ENCODE measurements at regions not wholly inside any gene's neighbourhood (a gene's known extent, or its start where the extent isn't known, plus 50 kb on each side); places are given as distances from the start of the nearest gene placed in this dataset.
"Not testable (repeated sequence)": the region's sequence is repeated elsewhere in the genome, so short reads cannot be mapped to it uniquely, and the experiment has no call there.

DNA sequence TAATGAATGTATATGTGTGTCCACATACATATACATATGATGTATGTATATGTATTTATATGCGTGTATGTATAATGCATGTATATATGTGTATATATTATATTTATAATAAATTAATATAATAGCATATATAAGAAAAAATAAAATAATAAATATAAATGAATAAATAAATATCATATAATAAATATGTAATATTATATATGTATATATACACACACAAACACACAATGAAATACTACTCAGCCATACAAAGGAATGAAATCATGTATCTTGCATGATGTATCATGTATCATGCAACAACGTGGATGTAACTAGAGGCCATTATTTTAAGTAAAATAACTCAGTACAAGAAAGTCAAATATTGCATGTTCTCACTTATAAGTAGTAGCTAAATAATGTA is 788.7 kb upstream of the CHORDC1 start:
- Histone ChIP-seq H3K79me1 (replicated peaks; ENCODE audit: low read length, poor library complexity, severe bottlenecking) (no peaks in the 10 kb centered on the region), H3K9ac (ENCODE audit: low read length) (no peak overlapping the region), H4K8ac (ENCODE audit: low read length) (no peak overlapping the region), H3K14ac (ENCODE audit: low read length in 2 of 2) (no peak overlapping the region), H3K27ac (ENCODE audit: low read length, poor library complexity, severe bottlenecking) (no peak overlapping the region), H2BK15ac (ENCODE audit: low read depth, poor library complexity, severe bottlenecking) (no peak overlapping the region), H3K4ac (ENCODE audit: low read depth in 1 of 2, low read length in 2 of 2) (no peak overlapping the region), H3K9me3 (ENCODE audit: control insufficient read depth, low read length) (peaks cover 10% of the 10 kb centered on the region), H3K27me3 (ENCODE audit: control insufficient read depth in 1 of 2, insufficient read depth in 1 of 2, low read length in 2 of 2) (no peaks in the 10 kb centered on the region), H2BK5ac (ENCODE audit: low read depth, low read length, poor library complexity, severe bottlenecking) (no peak overlapping the region), H3K36me3 (ENCODE audit: control insufficient read depth in 1 of 2, insufficient read depth in 2 of 2, low read depth in 1 of 2, low read length in 2 of 2) (no peaks in the 10 kb centered on the region), H3K4me3 (ENCODE audit: insufficient read depth in 1 of 2, low read depth in 1 of 2, low read length in 2 of 2) (no peak overlapping the region), H2AK5ac (ENCODE audit: low read length, severe bottlenecking) (no peak overlapping the region), H4K91ac (ENCODE audit: low read length) (no peak overlapping the region), H2BK120ac (ENCODE audit: low read depth, low read length) (no peak overlapping the region), H3K4me1 (ENCODE audit: control insufficient read depth, insufficient read depth, low read depth, low read length) (no peaks in the 10 kb centered on the region), H3K23ac (ENCODE audit: low read length in 2 of 2) (no peak overlapping the region), H3K18ac (ENCODE audit: low read depth in 1 of 2, low read length in 2 of 2) (no peak overlapping the region), H3K4me2 (ENCODE audit: low read length, poor library complexity, severe bottlenecking) (no peak overlapping the region), H2AFZ (ENCODE audit: low read depth, low read length) (no peak overlapping the region), H2BK12ac (ENCODE audit: low read length in 2 of 2) (no peak overlapping the region)
- WGBS: no CpG with 5 or more reads among the region's 2 CpGs
- DNase-seq: no peak

DNA sequence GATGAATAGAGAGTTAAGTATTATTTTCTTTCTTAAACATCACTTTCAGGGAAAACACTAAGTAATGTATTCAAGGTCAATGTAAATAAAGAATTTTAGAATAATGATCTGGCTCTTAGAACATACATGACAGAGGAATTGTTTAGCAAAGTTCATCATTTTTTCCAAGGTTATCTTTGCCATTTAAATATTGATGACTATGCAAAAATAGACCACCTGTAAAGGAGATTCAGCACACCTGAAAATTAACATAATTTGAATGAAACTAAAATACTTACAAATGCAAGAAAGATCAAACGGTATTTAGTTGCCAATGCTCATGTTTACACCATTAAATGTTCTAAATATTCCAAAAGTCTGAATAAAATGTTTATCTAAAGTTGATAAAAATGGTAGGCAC is 782.6 kb upstream of the CHORDC1 start:
- Histone ChIP-seq H2BK5ac (ENCODE audit: low read depth, low read length, poor library complexity, severe bottlenecking) (no peak overlapping the region), H3K4me3 (ENCODE audit: insufficient read depth in 1 of 2, low read depth in 1 of 2, low read length in 2 of 2) (no peak overlapping the region), H2AK5ac (ENCODE audit: low read length, severe bottlenecking) (no peak overlapping the region), H3K14ac (ENCODE audit: low read length in 2 of 2) (no peak overlapping the region), H3K4me1 (ENCODE audit: control insufficient read depth, insufficient read depth, low read depth, low read length) (no peaks in the 10 kb centered on the region), H4K8ac (ENCODE audit: low read length) (no peak overlapping the region), H3K4me2 (ENCODE audit: low read length, poor library complexity, severe bottlenecking) (no peak overlapping the region), H3K36me3 (ENCODE audit: control insufficient read depth in 1 of 2, insufficient read depth in 2 of 2, low read depth in 1 of 2, low read length in 2 of 2) (no peaks in the 10 kb centered on the region), H4K91ac (ENCODE audit: low read length) (no peak overlapping the region), H3K9me3 (ENCODE audit: control insufficient read depth, low read length) (peaks cover 10% of the 10 kb centered on the region), H3K27me3 (ENCODE audit: control insufficient read depth in 1 of 2, insufficient read depth in 1 of 2, low read length in 2 of 2) (no peaks in the 10 kb centered on the region), H3K4ac (ENCODE audit: low read depth in 1 of 2, low read length in 2 of 2) (no peak overlapping the region), H3K9ac (ENCODE audit: low read length) (no peak overlapping the region), H3K27ac (ENCODE audit: low read length, poor library complexity, severe bottlenecking) (no peak overlapping the region), H3K79me1 (replicated peaks; ENCODE audit: low read length, poor library complexity, severe bottlenecking) (no peaks in the 10 kb centered on the region), H3K23ac (ENCODE audit: low read length in 2 of 2) (no peak overlapping the region), H2BK12ac (ENCODE audit: low read length in 2 of 2) (no peak overlapping the region), H2AFZ (ENCODE audit: low read depth, low read length) (no peak overlapping the region), H3K18ac (ENCODE audit: low read depth in 1 of 2, low read length in 2 of 2) (no peak overlapping the region), H2BK15ac (ENCODE audit: low read depth, poor library complexity, severe bottlenecking) (no peak overlapping the region), H2BK120ac (ENCODE audit: low read depth, low read length) (no peak overlapping the region)
- no peak for DNase-seq
- no CpG with 5 or more reads among the region's 1 CpG for WGBS

DNA sequence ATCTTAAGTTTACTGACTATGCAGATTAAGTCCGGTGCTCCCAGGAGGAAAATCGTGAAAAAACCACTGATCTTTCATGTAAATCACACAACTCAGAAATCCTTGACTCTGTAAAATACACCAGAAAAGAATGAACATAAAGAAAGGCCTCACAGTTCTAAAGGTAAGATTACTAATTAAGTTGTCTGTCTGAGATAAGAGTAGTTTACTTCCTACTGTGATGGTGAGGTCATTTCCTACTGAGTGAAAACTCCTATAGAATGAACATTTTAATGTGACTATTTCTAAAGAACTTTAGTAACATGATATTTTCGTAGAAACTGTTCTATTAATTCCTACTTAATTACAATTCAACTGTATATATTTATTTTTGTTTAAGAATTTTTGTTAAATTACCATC is 774.4 kb upstream of the CHORDC1 start:
- Histone ChIP-seq H2BK12ac (ENCODE audit: low read length in 2 of 2) (no peak overlapping the region), H3K27me3 (ENCODE audit: control insufficient read depth in 1 of 2, insufficient read depth in 1 of 2, low read length in 2 of 2) (no peaks in the 10 kb centered on the region), H3K9me3 (ENCODE audit: control insufficient read depth, low read length) (peaks cover 4% of the 10 kb centered on the region), H4K91ac (ENCODE audit: low read length) (no peak overlapping the region), H4K8ac (ENCODE audit: low read length) (no peak overlapping the region), H3K23ac (ENCODE audit: low read length in 2 of 2) (no peak overlapping the region), H3K9ac (ENCODE audit: low read length) (no peak overlapping the region), H2AFZ (ENCODE audit: low read depth, low read length) (no peak overlapping the region), H3K4ac (ENCODE audit: low read depth in 1 of 2, low read length in 2 of 2) (no peak overlapping the region), H3K4me1 (ENCODE audit: control insufficient read depth, insufficient read depth, low read depth, low read length) (no peaks in the 10 kb centered on the region), H3K4me3 (ENCODE audit: insufficient read depth in 1 of 2, low read depth in 1 of 2, low read length in 2 of 2) (no peak overlapping the region), H3K79me1 (replicated peaks; ENCODE audit: low read length, poor library complexity, severe bottlenecking) (no peaks in the 10 kb centered on the region), H3K4me2 (ENCODE audit: low read length, poor library complexity, severe bottlenecking) (no peak overlapping the region), H2BK15ac (ENCODE audit: low read depth, poor library complexity, severe bottlenecking) (no peak overlapping the region), H3K27ac (ENCODE audit: low read length, poor library complexity, severe bottlenecking) (no peak overlapping the region), H2BK5ac (ENCODE audit: low read depth, low read length, poor library complexity, severe bottlenecking) (no peak overlapping the region), H2AK5ac (ENCODE audit: low read length, severe bottlenecking) (no peak overlapping the region), H3K14ac (ENCODE audit: low read length in 2 of 2) (no peak overlapping the region), H3K36me3 (ENCODE audit: control insufficient read depth in 1 of 2, insufficient read depth in 2 of 2, low read depth in 1 of 2, low read length in 2 of 2) (no peaks in the 10 kb centered on the region), H3K18ac (ENCODE audit: low read depth in 1 of 2, low read length in 2 of 2) (no peak overlapping the region), H2BK120ac (ENCODE audit: low read depth, low read length) (no peak overlapping the region)
- 80% methylated on average over 1 of the region's 3 CpGs for WGBS
- DNase-seq: no peak

DNA sequence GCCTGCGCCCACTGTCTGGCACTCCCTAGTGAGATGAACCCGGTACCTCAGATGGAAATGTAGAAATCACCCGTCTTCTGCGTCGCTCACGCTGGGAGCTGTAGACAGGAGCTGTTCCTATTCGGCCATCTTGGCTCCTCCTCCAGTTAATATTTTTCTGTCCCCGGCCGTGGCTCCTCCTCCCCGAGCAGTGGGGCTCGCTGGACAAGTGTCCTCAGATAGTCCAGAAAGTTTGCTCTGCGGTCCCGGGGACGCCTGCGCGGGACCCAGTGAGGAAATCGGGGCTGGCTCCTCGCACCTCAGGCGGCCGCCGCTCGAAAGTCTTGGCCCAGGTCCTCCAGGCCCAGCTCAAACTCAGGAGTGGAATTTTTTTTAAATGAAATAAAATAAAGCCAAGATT is 749.3 kb upstream of the CHORDC1 start:
- 92% methylated on average over 11 of the region's 22 CpGs for WGBS
- DNase-seq; H3K79me1 ChIP-seq (replicated peaks; ENCODE audit: low read length, poor library complexity, severe bottlenecking): not testable (repeated sequence)

More for the DNA sequence above, 749.3 kb upstream of the CHORDC1 start:
- H2AFZ ChIP-seq (ENCODE audit: low read depth, low read length); H3K9me3 ChIP-seq (ENCODE audit: control insufficient read depth, low read length); H2BK12ac ChIP-seq (ENCODE audit: low read length in 2 of 2); H2BK5ac ChIP-seq (ENCODE audit: low read depth, low read length, poor library complexity, severe bottlenecking); H3K4me3 ChIP-seq (ENCODE audit: insufficient read depth in 1 of 2, low read depth in 1 of 2, low read length in 2 of 2); H3K4me1 ChIP-seq (ENCODE audit: control insufficient read depth, insufficient read depth, low read depth, low read length); H3K4me2 ChIP-seq (ENCODE audit: low read length, poor library complexity, severe bottlenecking); H3K4ac ChIP-seq (ENCODE audit: low read depth in 1 of 2, low read length in 2 of 2); H3K36me3 ChIP-seq (ENCODE audit: control insufficient read depth in 1 of 2, insufficient read depth in 2 of 2, low read depth in 1 of 2, low read length in 2 of 2); H4K91ac ChIP-seq (ENCODE audit: low read length); H3K14ac ChIP-seq (ENCODE audit: low read length in 2 of 2); H2BK15ac ChIP-seq (ENCODE audit: low read depth, poor library complexity, severe bottlenecking); H4K8ac ChIP-seq (ENCODE audit: low read length); H3K27me3 ChIP-seq (ENCODE audit: control insufficient read depth in 1 of 2, insufficient read depth in 1 of 2, low read length in 2 of 2); H3K9ac ChIP-seq (ENCODE audit: low read length); H3K18ac ChIP-seq (ENCODE audit: low read depth in 1 of 2, low read length in 2 of 2); H3K23ac ChIP-seq (ENCODE audit: low read length in 2 of 2); H2BK120ac ChIP-seq (ENCODE audit: low read depth, low read length); H2AK5ac ChIP-seq (ENCODE audit: low read length, severe bottlenecking); H3K27ac ChIP-seq (ENCODE audit: low read length, poor library complexity, severe bottlenecking): not testable (repeated sequence)

Data from mesenchymal stem cell (in vitro differentiated cells and primary cell).